BJ (cell line): ENCODE measurements at regions not wholly inside any gene's neighbourhood (a gene's known extent, or its start where the extent isn't known, plus 50 kb on each side); places are given as distances from the start of the nearest gene placed in this dataset.

Source experiments
- CTCF ChIA-PET: fragments of 350-600 bp; formaldehyde crosslinking; extraction: SDS; loops from one replicate; lab custom pipeline; 2021; ENCODE audit warnings: antibody characterized with exemption, inconsistent platforms; lab: Yijun Ruan, JAX
- POLR2A ChIA-PET: fragments of 300-600 bp; sonication (Branson Sonifier 250); formaldehyde crosslinking; extraction: SDS; loops from one replicate; lab custom pipeline; 2021; ENCODE audit warnings: antibody characterized with exemption; lab: Charles Lee
- DNase-seq: peaks from one replicate; pipeline ENCODE4 v3.0.0-alpha.2; 2011; ENCODE audit warnings: low read depth
- H3K27me3 ChIP-seq: 2 replicates; pipeline ENCODE4 v1.6.0; 2011; ENCODE audit warnings: low read length; ENCODE audit not compliant: control insufficient read depth, insufficient read depth
- H3K36me3 ChIP-seq: 2 replicates; pipeline ENCODE4 v1.5.1; 2011; ENCODE audit warnings: low read length; ENCODE audit not compliant: control insufficient read depth, insufficient read depth
- H3K4me3 ChIP-seq: 2 replicates; pipeline ENCODE4 v1.5.1; 2011; ENCODE audit warnings: low read depth, mild to moderate bottlenecking, control low read depth, low read length
- CTCF ChIP-seq: IDR thresholded peaks from 2 replicates; pipeline ENCODE4 v1.5.1; 2011; ENCODE audit warnings: low read depth, mild to moderate bottlenecking, control low read depth, inconsistent platforms, low read length, moderate library complexity; ENCODE audit not compliant: insufficient read depth

DNA sequence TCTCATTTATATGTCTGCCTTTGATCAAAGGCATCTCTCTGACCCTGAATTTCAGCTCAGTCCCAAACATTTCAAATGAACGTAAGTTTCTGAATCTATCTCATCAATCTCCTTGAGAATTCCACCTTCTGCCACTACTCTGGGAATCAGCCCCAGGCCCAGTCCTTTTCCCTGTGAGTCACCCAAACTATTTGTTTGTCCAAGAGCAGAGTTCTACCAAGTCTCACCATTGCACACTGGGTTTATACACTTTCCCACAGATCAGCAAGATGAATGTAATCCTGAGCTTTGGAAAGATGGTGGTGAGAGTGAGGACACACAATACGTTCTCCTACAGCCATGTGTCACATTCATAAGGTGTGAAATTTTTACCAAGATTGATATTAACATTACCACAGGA is 251.3 kb upstream of the VWC2 start:
- POLR2A ChIA-PET, result no interaction called here
- no peak overlapping the region for H3K4me3 ChIP-seq
- H3K36me3 ChIP-seq, result no peaks in the 10 kb centered on the region
- no peak for TF ChIP-seq CTCF
- DNase-seq, result no peak
- no peaks in the 10 kb centered on the region for H3K27me3 ChIP-seq
- CTCF ChIA-PET, result no interaction called here

- ChIA-PET CTCF (no interaction called here), POLR2A (no interaction called here)
- H3K36me3 ChIP-seq, result no peaks in the 10 kb centered on the region
Measured at GRCh38 chr7:49523870-49524269, 249.6 kb upstream of the VWC2 start.

GRCh38 chr7:49527182-49527581 is 246.3 kb upstream of the VWC2 start:
- CTCF ChIA-PET, result no interaction called here
- POLR2A ChIA-PET, result no interaction called here
- Histone ChIP-seq H3K4me3 (no peak overlapping the region), H3K27me3 (no peaks in the 10 kb centered on the region), H3K36me3 (no peaks in the 10 kb centered on the region)
- DNase-seq, result no peak
- no peak for TF ChIP-seq CTCF

More at GRCh38 chr7:49523870-49524269, 249.6 kb upstream of the VWC2 start:
- no peak for DNase-seq
- Histone ChIP-seq H3K27me3 (no peaks in the 10 kb centered on the region), H3K4me3 (no peak overlapping the region)
- no peak for TF ChIP-seq CTCF

DNA sequence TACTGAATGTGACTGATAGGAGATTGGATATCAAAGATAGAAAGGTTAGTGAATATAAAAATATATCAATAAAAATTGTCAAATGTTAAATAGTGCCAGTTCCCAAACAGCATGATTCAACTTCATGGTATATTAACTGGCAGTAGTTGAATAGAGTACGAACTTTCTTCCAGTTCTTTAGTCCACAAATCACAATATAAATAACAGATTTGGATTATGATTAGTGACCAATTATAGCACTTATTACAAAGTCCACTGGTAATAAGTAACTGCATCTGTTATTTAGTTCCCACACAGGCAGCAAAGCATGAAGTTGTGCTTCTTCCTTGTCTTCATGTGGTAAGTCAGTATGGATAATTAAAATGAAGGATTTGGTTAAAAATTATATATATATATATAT is 243.0 kb upstream of the VWC2 start:
- POLR2A ChIA-PET, result no interaction called here
- DNase-seq, result no peak
- CTCF ChIA-PET, result no interaction called here
- H3K27me3 ChIP-seq, result no peaks in the 10 kb centered on the region
- no peaks in the 10 kb centered on the region for H3K36me3 ChIP-seq
- TF ChIP-seq CTCF, result no peak
- no peak overlapping the region for H3K4me3 ChIP-seq

GRCh38 chr7:49563693-49564378 is 209.6 kb upstream of the VWC2 start:
- ChIA-PET POLR2A (no interaction called here), CTCF (interaction anchor here (1.3 kb wide), 1 partner anchor 18 kb away, joined by 3 read pairs; no protein-coding TSS in a partner anchor)
- no peak for TF ChIP-seq CTCF
- no peaks in the 10 kb centered on the region for H3K27me3 ChIP-seq
- no peak for DNase-seq
- no peak overlapping the region for H3K4me3 ChIP-seq
- no peaks in the 10 kb centered on the region for H3K36me3 ChIP-seq
